AG10803 (cell line): ENCODE measurements at regions not wholly inside any gene's neighbourhood (a gene's known extent, or its start where the extent isn't known, plus 50 kb on each side); places are given as distances from the start of the nearest gene placed in this dataset.

Experiments
- DNase-seq: peaks from one replicate; pipeline ENCODE4 v3.0.0; 2010; ENCODE audit warnings: low read depth
- H3K4me3 ChIP-seq: 2 replicates; pipeline ENCODE4 v1.5.1; 2011; ENCODE audit warnings: mild to moderate bottlenecking, low read length, control low read depth
- TF ChIP-seq, protein P1 (sequence below): conservative IDR thresholded peaks from 2 replicates; pipeline ENCODE4 v1.5.1; 2011; ENCODE audit warnings: mild to moderate bottlenecking, low read length, control low read depth, inconsistent platforms

DNA sequence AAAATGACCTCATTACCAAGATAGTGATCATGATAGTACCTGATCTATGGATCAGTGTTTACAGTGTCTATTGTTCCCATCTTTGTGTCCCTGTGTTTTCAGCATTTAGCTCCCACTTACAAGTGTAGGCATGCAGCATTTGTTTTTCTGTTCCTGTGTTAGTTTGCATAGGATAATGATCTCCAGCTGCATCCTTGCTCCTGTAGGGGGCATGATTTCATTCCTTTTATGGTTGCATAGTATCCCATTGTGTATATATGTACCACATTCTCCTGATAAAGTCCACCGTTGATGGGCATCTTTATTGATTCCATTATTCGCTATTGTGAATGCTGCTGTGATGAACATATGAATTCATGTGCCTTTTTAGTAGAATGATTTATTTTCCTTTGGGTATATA, 215.4 kb upstream of the NAV3 start:
- no peak overlapping the region for H3K4me3 ChIP-seq
- TF ChIP-seq, protein P1, sequence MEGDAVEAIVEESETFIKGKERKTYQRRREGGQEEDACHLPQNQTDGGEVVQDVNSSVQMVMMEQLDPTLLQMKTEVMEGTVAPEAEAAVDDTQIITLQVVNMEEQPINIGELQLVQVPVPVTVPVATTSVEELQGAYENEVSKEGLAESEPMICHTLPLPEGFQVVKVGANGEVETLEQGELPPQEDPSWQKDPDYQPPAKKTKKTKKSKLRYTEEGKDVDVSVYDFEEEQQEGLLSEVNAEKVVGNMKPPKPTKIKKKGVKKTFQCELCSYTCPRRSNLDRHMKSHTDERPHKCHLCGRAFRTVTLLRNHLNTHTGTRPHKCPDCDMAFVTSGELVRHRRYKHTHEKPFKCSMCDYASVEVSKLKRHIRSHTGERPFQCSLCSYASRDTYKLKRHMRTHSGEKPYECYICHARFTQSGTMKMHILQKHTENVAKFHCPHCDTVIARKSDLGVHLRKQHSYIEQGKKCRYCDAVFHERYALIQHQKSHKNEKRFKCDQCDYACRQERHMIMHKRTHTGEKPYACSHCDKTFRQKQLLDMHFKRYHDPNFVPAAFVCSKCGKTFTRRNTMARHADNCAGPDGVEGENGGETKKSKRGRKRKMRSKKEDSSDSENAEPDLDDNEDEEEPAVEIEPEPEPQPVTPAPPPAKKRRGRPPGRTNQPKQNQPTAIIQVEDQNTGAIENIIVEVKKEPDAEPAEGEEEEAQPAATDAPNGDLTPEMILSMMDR: peak; percentile 28
- DNase-seq: no peak

DNA sequence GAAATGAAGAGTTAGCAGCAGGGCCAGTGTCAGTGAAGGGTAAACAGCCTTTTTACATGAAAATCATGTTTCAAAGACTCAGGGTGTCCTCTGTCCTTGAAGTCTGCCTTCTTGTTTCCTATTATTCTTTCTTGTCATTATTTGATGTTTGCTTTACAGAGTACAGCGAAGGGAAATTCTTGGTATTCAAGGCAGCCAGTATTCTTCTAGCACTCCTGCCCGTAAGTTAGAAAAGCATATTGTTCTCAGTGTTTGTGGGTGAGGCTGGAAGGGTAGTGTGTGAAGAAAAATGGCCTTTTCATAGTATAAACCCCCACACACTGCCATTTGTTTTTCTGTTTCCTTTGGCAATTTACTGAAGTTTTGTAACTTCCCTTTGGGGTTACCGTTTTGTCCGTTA, 217.3 kb upstream of the NAV3 start:
- H3K4me3 ChIP-seq: no peak overlapping the region
- no peak for DNase-seq
- TF ChIP-seq, protein P1: no peak

DNA sequence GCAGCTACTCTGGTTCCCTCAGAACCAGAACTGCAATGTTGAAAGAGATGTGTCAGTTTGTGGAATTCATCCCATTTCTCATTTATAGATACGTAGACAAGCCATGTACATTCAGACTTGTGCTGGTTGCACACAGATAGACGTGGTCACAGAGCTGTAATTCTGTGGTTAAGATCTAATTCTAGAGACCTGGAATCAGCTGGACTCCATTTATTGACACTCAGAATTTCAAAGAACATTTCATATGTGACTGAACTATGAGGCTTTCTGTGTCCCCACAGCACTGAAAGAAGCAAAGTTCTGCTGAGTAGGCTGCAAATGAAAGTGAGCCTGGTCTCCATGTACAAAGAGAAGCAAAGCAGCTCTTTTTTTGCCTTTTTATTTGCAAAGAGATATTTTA, 220.2 kb upstream of the NAV3 start:
- DNase-seq: peak; percentile 15
- TF ChIP-seq, protein P1: no peak
- no peak overlapping the region for H3K4me3 ChIP-seq

DNA sequence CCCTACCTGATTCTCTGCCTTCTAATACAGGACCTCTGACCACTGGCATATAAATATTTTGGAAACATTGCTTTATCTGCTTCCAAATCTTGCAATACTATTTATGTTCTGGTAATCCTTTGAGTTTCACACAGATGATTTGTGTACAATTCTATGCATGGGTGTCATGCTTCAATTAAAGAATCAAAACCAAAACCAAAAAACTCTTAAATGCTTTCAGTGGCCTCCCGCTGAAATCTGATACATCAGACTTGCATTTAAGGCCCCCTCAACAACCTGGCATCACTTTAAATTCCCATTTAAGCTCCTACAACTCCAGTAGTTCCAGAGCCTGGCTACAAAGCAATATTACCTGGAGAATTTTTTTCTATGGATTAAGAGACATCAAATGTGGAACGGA, 221.7 kb upstream of the NAV3 start:
- DNase-seq: peak; percentile 7
- H3K4me3 ChIP-seq: no peak overlapping the region
- TF ChIP-seq, protein P1: no peak

DNA sequence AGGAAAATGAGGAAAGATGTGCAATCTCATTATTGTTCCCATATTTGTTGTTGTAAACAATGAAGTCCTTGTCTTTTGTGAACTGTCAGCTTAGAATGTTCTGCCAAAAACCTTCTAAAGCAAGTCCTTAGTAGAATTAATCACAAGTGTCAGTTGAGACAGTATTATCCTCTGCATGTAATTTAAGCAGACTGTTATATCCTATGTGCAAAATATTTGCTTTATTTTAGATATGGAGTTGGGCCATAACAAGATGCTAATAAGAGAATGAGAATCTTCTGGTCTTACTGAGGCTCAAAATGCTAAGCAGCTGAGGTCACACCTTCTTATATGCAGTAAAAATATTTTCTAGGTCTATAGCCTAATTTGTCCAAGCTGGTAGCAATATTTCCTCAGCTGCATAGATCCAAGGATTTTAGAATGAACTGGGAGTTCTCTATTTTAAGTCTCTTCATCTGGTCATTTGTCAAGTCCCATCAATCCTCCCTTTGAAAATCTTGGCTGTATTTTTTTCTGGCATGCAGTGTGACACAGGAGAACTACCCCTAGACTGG, 222.3 kb upstream of the NAV3 start:
- H3K4me3 ChIP-seq: no peak overlapping the region
- peak; percentile 56 for DNase-seq
- TF ChIP-seq, protein P1: no peak

DNA sequence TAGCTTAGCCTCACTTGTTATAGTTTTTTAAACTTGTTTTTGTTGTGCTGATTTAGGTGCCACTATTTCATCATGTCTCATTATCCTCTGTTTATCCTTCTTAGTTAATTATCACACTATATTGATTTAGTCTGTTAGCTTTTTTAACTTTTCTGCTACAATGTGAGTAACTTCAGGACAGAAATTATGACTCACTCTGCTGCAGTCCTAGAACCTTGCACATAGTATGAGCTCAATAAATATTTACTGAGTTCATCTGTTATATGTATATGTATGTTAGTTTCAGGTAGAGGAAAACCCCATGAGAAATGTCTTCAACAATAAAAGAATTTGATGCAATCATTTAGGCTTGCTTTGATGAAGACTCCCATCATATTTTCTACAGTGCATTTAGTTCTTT, 224.3 kb upstream of the NAV3 start:
- DNase-seq: no peak
- H3K4me3 ChIP-seq: no peak overlapping the region
- TF ChIP-seq, protein P1: no peak

DNA sequence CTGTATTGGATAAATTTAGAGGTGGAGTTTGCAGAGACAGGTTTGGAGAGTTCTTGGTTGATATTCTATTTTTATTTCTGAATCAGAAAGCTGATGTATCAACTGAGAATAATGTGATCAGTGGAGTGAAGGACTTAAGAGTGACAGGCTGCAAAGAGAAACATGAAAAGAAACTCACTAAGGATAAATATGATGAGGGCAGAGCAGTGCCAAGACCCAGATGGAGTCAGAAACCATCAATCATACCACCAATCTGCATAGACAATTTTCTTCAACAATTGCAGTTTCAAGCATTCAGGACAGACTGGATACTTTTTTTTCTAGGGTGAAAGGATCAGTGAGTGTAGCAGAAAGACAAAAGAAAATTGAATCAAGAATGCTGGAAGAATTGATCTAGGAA, 226.7 kb upstream of the NAV3 start:
- TF ChIP-seq, protein P1: no peak
- DNase-seq: no peak
- H3K4me3 ChIP-seq: no peak overlapping the region
